MM.1S (cell line): ENCODE measurements at regions not wholly inside any gene's neighbourhood (a gene's known extent, or its start where the extent isn't known, plus 50 kb on each side); places are given as distances from the start of the nearest gene placed in this dataset.

ENCODE experiments used
- DNase-seq: peaks from one replicate; pipeline ENCODE4 v3.0.0-alpha.2; 2015
- H2AFZ ChIP-seq: fragments of 300-600 bp; sonication (generic); 2 replicates; pipeline ENCODE4 v1.6.0; 2016; ENCODE audit warnings: antibody characterized with exemption, low read length
- H3F3A ChIP-seq: fragments of 300-600 bp; sonication (generic); 2 replicates; pipeline ENCODE4 v1.6.1; 2016; ENCODE audit warnings: mild to moderate bottlenecking, antibody characterized with exemption, low read length, moderate library complexity, mixed read lengths; ENCODE audit not compliant: insufficient read depth
- H3K27ac ChIP-seq: fragments of 300-600 bp; sonication (generic); 2 replicates; pipeline ENCODE4 v1.5.1; 2016; ENCODE audit warnings: mild to moderate bottlenecking, low read length
- H3K27me3 ChIP-seq: fragments of 300-600 bp; sonication (generic); replicated peaks from 2 replicates; pipeline ENCODE4 v1.6.0; 2016; ENCODE audit warnings: low read length; ENCODE audit not compliant: insufficient read depth
- H3K36me3 ChIP-seq: fragments of 300-600 bp; sonication (generic); replicated peaks from 2 replicates; pipeline ENCODE4 v1.6.1; 2016; ENCODE audit warnings: mild to moderate bottlenecking, low read length, mixed read lengths; ENCODE audit not compliant: insufficient read depth
- H3K4me1 ChIP-seq: fragments of 300-600 bp; sonication (generic); 2 replicates; pipeline ENCODE4 v1.6.1; 2016; ENCODE audit warnings: low read length, mixed read lengths
- H3K4me2 ChIP-seq: fragments of 300-600 bp; sonication (generic); 2 replicates; pipeline ENCODE4 v1.6.0; 2016; ENCODE audit warnings: low read depth, low read length
- H3K4me3 ChIP-seq: fragments of 300-600 bp; sonication (generic); 2 replicates; pipeline ENCODE4 v1.5.1; 2016; ENCODE audit warnings: low read length, mixed read lengths
- H3K79me2 ChIP-seq: fragments of 300-600 bp; sonication (generic); 2 replicates; pipeline ENCODE4 v1.6.1; 2016; ENCODE audit warnings: mixed run types, low read length, mixed read lengths
- H3K9ac ChIP-seq: fragments of 300-600 bp; sonication (generic); 2 replicates; pipeline ENCODE4 v1.6.1; 2016; ENCODE audit warnings: low read length, mixed read lengths
- H3K9me2 ChIP-seq: fragments of 300-600 bp; sonication (generic); replicated peaks from 2 replicates; pipeline ENCODE4 v1.6.1; 2016; ENCODE audit warnings: mild to moderate bottlenecking, low read length, mixed read lengths; ENCODE audit not compliant: insufficient read depth
- H3K9me3 ChIP-seq: fragments of 300-600 bp; sonication (generic); replicated peaks from 2 replicates; pipeline ENCODE4 v1.6.1; 2016; ENCODE audit warnings: mild to moderate bottlenecking, low read length, mixed read lengths; ENCODE audit not compliant: insufficient read depth
- H4K20me1 ChIP-seq: fragments of 300-600 bp; sonication (generic); 2 replicates; pipeline ENCODE4 v1.6.1; 2016; ENCODE audit warnings: mild to moderate bottlenecking, low read length, moderate library complexity, mixed read lengths; ENCODE audit not compliant: insufficient read depth
- CTCF ChIP-seq: fragments of 300-600 bp; sonication (generic); IDR thresholded peaks from 2 replicates; pipeline ENCODE4 v1.5.1; 2016; ENCODE audit warnings: antibody characterized with exemption, low read length, mixed read lengths
- EZH2 ChIP-seq: fragments of 300-600 bp; sonication (generic); optimal IDR thresholded peaks from 2 replicates; pipeline ENCODE3; 2017; ENCODE audit warnings: low read depth, mild to moderate bottlenecking, antibody characterized with exemption, low read length, mixed read lengths
- EZH2phosphoT487 ChIP-seq: fragments of 300-600 bp; sonication (generic); IDR thresholded peaks from 2 replicates; pipeline ENCODE4 v1.6.1; 2018; ENCODE audit warnings: antibody characterized with exemption, low read length

- Histone ChIP-seq H2AFZ (no peak overlapping the region), H3K9me2 (no peaks in the 10 kb centered on the region), H3K36me3 (no peaks in the 10 kb centered on the region), H3K9me3 (no peaks in the 10 kb centered on the region), H3K4me1 (no peaks in the 10 kb centered on the region), H3K79me2 (no peaks in the 10 kb centered on the region), H3K27me3 (no peaks in the 10 kb centered on the region), H3K4me3 (no peak overlapping the region), H3K4me2 (no peak overlapping the region), H4K20me1 (no peaks in the 10 kb centered on the region), H3K27ac (no peak overlapping the region), H3F3A (no peaks in the 10 kb centered on the region), H3K9ac (no peak overlapping the region)
- TF ChIP-seq EZH2phosphoT487: no peak
- no peak for TF ChIP-seq EZH2
- TF ChIP-seq CTCF: no peak
- DNase-seq: no peak
These were observed 830.2 kb downstream of the DHX35 start for GRCh38 chr20:39792334-39792733.

- Histone ChIP-seq H3K27ac (no peak overlapping the region), H3K79me2 (no peaks in the 10 kb centered on the region)
- no peak for DNase-seq
These were observed 827.3 kb downstream of the DHX35 start for GRCh38 chr20:39789411-39789810.

GRCh38 chr20:39785252-39785917 lies 823.2 kb downstream of the DHX35 start:
- Histone ChIP-seq H3K27me3 (no peaks in the 10 kb centered on the region), H2AFZ (no peak overlapping the region), H3K9me2 (no peaks in the 10 kb centered on the region), H3K9me3 (no peaks in the 10 kb centered on the region), H3K4me1 (no peaks in the 10 kb centered on the region), H3F3A (no peaks in the 10 kb centered on the region), H3K9ac (no peak overlapping the region), H3K4me3 (no peak overlapping the region), H3K79me2 (no peaks in the 10 kb centered on the region), H3K4me2 (no peak overlapping the region), H3K36me3 (no peaks in the 10 kb centered on the region), H3K27ac (no peak overlapping the region), H4K20me1 (no peaks in the 10 kb centered on the region)
- TF ChIP-seq EZH2phosphoT487 (no peak), EZH2 (no peak), CTCF (no peak)
- no peak for DNase-seq

More at GRCh38 chr20:39789411-39789810, 827.3 kb downstream of the DHX35 start:
- H3K9me3 ChIP-seq: no peaks in the 10 kb centered on the region
- H3K4me1 ChIP-seq: no peaks in the 10 kb centered on the region
- H3K9ac ChIP-seq: no peak overlapping the region
- no peaks in the 10 kb centered on the region for H4K20me1 ChIP-seq
- no peak for TF ChIP-seq EZH2phosphoT487
- TF ChIP-seq CTCF: no peak
- TF ChIP-seq EZH2: no peak
- H3K9me2 ChIP-seq: no peaks in the 10 kb centered on the region
- H3K4me3 ChIP-seq: no peak overlapping the region
- no peaks in the 10 kb centered on the region for H3K36me3 ChIP-seq
- H3K27me3 ChIP-seq: no peaks in the 10 kb centered on the region
- H2AFZ ChIP-seq: no peak overlapping the region
- no peaks in the 10 kb centered on the region for H3F3A ChIP-seq
- H3K4me2 ChIP-seq: no peak overlapping the region
